IPS DF 4.7 (cell line): ENCODE measurements at regions not wholly inside any gene's neighbourhood (a gene's known extent, or its start where the extent isn't known, plus 50 kb on each side); places are given as distances from the start of the nearest gene placed in this dataset.

Experiments
- DNase-seq: peaks from one replicate; pipeline ENCODE4 v3.0.0-alpha.2; 2013; ENCODE audit warnings: low spot score; ENCODE audit errors: extremely low read depth

DNA sequence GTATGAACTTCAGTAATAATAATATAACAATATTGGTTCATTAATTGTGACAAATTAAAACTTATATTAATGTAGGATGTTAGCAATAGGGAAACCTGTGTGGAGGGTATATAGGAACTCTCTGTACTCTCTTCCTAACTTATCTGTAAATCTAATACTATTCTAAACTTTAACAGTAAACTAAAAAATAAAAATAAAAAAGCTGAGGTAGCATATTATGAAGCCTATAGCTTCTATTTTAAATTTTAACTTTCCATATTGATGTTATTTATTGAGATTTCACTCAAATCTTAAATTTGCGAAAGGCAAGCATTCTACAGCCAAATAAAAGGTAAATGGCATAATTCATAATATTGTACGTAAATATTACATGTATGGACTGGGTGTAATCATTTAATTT is 326.4 kb downstream of the MEI4 start:
- no peak for DNase-seq

DNA sequence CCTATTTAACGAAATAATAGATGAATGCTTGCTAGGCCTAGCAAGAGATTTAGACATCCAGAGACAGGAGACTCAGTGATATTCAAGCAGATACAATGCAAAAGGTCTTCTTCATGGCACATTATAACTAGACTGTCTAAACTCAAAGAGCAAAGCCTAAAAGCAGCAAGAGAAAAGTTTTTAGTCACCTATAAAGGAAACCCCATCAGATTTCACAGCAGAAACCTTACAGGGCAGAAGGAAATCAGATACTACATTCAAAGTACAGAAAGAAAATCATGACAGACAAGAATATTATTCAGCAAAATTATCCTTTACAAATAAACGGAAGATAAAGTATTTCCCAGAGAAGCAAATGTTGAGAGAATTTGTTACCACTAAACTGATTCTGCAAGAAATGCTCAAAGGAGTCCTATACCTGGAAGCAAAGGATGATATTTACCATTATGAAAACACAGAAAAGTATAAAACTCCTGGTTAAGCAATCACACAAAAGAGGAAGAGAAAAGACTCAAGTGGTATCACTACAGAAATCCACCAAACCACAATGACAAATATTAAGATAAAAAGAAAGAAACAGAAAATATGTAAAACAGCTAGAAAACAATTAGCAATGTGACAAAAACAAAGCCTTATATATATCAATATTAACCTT is 333.7 kb downstream of the MEI4 start:
- DNase-seq: no peak

DNA sequence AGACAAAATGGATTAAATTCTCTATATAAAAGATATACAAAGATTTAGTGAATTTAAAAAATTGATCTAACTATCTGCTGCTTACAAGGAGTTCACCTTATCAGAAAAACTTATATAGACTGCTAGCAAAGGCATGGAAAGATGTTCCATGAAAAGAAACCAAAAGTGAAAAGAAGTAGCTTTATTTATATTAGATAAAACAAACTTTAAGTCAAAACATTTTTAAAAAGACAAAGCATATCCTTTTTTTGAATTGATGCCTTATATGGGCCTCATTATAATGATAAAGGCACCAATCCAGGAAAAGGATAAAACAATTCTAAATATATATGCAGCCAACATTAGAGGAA is 334.2 kb downstream of the MEI4 start:
- no peak for DNase-seq

DNA sequence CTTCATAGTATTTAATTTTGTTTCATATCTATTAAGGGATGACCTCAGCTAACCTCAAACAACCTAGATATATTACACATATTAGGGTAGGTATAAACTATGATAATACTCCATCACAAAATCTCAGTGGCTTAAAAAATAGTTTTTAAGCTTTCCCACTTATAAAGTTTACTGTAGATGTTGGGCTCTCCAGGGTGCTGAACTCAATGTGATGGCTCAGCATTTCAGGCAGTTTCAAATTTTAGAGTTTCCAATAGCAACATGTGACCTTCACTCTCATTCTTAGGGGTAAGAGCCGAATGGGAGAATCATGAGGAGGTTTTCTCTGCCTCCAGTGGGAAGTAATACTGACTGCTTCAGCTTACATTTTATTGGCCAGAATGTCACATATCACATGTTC is 357.3 kb downstream of the MEI4 start:
- DNase-seq: no peak

DNA sequence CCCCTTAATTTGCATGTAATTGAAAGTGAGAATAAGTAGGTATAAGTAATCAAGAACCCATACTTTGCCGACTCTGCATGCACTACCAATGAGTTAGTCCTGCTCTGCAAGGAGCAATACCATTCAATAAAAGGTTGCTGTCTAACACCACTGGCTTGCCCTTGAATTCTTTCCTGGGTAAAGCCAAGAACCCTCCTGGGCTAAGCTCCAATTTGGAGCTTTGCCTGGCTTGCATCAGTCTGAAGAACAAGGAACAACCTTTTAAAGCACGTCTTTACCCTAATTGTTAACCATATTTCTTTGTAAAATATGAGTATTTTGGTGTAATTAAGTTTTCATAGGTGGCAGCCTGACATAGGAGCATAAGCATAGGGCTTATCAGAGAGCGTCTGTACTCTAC is 367.7 kb downstream of the MEI4 start:
- DNase-seq: no peak

DNA sequence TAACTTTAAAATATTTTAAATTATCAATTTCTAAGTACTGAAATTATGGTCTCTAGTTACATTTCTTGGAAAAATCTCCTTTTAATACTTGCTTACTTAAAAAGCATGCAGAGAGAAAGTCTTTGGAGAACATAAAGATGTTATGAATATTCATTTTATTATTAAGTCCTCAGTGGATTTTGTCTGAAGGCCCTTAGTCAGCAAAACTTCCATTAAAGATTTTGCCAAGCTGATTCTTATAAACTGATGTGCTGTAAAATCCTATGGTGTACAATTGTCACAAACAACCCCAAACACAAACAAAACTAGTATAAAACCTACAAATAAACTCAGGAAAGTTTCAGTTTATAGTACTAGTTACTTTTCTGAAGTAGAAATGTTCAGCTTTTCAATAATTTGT is 372.7 kb downstream of the MEI4 start:
- no peak for DNase-seq

DNA sequence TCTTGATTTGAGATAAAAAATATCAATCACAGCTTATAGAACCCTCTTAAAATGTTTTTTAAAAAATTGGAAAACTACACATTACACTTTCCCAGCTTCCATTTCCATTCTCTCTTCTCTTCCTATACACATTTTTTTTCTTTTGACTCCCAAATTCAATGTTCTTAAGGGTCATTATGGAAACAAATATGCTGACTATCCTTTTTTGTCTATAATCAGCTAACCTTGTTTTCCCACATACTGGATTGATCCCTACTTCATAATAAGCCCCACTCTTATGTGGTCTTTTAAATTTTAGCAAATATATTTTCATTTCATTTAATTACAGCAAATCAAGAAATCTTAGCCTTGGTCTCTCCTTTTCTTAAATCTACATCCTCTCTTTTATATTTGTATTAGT is 378.4 kb downstream of the MEI4 start:
- no peak for DNase-seq

DNA sequence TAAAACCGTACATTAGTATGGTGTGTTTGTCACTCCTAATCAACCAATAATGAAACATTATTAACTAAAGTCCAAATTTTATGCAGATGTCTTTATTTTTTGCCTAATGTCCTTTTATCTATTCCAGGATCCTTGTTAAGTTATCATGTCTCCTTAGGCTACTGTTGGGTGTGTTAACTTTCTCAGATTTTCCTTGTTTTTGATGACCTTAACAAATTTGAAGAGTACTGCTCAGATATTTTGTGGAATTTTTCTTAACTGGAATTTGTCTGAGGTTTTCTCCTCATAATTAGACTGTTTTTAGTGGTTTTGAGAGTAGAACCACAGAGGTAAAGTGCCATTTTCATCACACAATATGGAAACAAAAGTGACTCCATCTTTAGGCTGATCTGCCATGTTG is 406.3 kb downstream of the MEI4 start:
- no peak for DNase-seq

DNA sequence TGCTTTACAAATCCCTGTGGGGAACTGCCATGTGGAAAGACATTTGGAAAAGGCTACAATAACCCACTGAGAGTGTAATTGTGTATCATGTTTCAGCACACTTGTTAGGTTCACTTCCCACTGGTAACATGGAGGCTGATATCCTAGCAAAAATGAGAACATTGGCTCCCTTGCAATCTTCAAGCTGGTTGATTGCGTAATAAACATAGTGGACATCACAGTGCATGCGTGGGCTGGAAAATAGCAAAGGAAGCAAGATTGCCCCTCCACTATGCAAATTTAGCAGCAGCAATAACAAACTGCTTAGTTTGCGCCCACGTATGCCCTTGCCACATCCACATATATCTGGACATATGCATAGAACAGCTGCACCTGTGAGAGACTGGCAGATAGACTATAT is 410.2 kb downstream of the MEI4 start:
- no peak for DNase-seq

DNA sequence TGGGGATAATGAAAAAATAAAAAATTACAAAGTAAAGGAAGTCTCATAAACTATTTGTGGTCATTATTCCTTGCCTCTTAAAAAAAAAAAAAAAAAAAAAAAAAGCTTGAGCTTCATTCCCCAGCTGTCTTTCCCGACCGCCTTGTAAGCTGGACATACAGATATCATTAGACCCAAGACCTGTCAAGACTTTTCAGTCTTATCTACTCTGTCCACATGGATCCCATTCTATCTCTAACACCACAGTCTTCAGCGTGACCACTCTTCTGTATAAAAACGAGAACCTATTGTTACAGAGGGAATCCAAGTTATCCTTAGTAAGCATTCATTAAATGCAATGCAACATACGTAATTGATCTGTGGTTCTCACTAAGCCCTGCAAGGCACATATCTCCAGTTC is 423.5 kb downstream of the MEI4 start:
- no peak for DNase-seq

DNA sequence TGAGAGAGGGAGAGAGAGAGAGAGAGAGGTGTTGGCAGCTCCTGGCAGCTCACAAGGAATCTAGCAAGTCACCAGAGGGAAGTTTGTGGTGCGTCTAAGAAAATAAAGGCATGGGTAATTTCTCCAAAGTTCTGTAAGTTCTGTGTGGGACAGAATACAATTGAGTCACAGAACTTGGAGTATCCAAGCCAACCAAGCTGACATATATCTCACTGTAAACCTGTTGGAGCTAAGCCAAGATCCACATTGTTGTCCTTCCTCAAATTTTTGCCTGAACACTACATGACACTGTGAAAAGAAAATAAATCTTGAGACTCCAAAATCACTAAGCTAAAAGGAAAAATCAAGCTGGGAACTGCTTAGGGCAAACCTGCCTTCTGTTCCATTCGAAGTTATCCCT is 436.7 kb downstream of the MEI4 start:
- no peak for DNase-seq

DNA sequence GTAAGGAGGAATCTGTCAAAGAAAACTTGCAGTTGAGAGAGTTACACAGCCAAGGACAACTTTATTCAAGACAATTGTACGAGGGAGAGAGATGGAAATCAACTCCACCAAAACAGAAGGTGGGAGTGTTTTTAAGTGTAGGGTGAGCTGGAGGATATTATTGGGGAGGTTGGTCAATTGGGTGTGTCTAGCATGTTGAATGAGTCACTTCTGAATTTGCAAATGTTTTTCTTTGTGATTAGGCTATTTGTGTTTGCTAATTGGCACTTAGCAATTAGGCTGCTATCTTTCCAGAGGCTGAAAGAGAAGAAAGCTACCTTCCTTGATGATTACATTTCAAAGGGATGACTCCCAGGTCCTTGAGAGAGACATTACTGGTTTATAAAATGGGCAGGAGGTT is 441.1 kb downstream of the MEI4 start:
- no peak for DNase-seq

DNA sequence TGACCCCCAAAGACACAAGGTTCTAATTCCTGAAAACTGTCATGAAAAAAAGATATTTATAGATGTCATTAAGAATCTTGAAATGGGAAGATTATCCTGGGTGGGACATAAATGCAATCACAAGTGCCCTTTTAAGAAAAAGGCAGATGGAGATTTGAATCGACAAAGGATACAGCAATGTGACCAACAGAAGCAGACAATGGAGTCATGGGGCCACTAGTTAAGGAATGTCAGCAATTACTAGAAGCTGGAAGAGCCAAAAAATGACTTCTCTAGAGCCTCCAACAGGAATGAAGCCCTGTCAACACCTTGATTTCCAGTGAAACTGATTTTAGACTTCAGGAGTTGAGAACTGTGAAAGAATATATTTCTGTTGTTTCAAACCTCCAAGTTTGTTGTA is 448.5 kb downstream of the MEI4 start:
- no peak for DNase-seq

DNA sequence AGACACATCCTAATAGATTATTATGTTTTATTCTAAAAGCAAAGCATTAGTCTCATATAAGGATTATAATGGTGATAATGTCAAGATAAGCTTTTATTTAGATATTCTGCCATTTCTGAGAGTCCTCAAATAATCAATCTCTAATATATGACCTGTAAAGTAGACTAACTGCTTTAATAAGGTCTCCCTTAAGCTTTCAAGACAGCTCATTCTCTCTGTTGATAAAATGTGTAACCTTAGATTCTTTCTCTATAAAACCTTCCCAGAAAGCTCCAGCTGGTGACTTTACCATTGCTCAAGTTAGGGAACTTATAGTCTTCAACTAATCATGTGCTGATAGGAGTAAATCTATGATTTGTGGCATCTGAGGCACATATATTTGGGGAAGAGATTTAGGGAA is 457.8 kb downstream of the MEI4 start:
- DNase-seq: no peak

DNA sequence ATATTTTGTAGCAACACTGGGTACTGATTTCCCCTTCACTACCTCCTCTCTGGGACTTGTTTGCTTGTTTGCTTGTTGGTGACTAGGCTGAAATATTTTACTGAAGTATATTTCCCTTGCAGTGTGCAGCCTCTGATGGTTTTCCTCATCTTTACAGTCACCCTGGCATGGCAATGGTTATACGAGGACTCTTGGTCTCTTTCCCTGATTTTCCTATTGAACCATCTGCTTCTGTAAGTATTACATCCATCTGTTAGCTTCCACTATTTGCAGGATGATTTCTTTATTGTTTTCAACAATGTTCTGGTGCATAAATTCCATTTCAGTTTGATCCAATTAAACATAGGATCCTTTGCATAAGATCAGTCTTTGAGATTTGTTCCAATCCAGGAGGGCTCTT is 465.1 kb downstream of the MEI4 start:
- no peak for DNase-seq

DNA sequence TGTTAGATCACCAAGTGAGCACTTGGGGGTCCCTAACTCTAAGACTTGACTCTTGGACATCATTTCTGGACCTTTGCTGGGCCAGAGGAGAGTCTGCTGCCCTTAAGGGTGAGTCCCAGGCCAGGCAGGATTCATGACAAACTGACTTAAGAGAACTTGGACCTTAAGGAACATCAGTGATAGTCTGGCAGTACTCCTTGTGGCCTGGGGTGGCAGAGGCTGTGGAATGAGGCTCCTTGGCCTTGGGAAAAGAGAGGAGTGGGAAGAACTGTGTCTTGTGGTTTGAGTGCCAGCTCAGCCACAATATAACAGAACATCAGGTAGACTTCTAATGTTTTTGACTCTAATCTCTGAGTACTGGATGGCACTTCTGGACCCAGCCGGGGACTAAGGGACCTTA is 478.7 kb downstream of the MEI4 start:
- DNase-seq: no peak

DNA sequence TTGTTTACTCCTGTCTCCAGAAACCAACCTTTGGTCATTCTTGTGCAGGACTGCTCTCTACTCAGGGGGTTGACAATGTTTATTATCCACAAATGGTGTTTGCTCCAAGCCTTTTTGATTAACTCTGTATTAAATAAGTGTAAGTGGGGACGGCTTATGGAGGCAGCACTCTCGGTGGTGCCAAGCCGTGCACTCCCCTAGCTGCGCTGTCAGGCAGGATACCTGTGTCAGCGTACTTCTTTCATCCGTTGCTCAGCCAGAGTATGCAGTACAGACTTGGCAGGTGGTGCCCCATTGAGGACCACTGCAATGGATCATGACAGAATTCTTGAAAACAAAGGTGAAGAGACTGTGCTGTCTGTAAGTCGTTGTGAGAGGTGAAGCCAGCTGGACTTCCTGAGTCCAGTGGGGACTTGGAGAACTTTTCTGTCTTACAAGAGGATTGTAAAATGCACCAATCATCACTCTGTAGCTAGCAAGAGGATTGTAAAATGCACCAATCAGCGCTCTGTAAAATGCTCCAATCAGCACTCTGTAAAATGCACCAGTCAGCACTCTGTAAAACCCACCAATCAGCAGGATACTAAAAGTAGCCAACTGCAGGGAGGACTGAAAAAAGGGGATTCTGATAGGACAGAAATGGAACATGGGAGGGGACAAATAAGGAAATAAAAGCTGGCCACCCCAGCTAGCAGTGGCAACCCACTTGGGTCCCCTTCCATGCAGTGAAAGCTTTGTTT is 480.0 kb downstream of the MEI4 start:
- no peak for DNase-seq

DNA sequence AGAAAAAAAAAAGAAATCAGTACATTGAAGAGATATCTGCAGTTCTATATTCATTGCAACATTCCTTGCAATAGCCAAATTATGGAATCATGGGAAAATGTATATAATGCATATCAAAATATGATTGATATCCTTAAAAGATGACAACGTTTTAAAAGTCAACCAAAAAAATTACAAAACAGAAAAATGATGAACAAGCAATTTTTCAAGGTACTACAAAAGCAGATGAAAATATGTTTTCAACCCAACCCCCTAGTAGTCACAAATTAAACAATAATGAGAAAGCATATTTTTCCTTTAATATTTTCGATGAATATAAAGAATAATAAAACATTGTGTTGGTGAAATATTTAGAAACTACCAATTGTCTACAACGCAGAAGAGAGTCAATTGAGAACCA is 497.6 kb downstream of the MEI4 start:
- no peak for DNase-seq

DNA sequence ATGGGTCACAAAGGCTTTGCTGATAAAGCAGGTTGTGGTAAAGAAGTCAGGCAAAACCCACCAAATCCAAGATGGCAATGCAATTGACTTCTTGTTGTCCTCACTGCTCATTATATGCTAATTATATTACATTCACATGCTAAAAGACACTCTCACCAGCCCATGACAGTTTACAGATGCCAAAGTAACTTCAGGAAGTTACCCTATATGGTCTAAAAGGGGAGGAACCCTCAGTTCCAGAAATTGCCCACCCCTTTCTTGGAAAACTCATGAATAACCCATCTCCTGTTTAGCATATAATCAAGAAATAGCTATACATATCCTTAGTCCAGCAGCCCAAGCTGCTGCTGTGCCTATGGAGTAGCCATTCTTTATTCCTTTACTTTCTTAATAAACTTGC is 501.1 kb downstream of the MEI4 start:
- DNase-seq: no peak

DNA sequence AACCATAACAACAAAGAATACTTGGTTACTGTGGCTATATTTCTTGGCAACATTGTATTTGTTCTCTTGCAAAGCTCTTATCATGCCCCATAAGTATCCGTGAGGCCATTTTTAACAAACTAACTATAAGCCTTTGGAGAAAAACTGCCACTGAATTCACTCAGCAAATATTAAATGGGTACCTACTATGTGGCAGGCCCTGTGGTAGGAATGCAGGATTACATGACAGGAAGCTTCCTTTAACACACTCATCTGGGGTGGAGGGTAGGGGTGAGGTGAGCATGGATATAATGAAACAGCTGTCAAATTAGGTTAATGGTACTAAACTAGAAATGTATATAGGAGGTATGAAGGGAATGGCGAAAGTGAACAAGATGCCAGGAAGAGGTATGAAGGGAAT is 504.8 kb downstream of the MEI4 start:
- no peak for DNase-seq

DNA sequence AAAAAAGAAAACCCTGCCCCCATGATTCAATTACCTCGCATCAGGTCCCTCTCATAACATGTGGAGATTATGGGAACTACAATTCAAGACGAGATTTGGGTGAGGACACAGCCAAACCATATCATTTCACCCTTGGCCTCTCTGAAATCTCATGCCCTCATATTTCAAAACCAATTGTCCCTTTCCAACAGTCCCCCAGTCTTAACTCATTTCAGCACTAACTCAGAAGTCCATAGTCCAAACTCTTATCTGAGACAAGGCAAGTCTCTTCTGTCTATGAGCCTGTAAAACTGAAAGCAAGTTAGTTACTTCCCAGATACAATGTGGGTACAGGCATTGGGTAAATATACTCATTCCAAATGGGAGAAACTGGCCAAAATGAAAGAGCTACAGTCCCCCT is 536.1 kb downstream of the MEI4 start:
- DNase-seq: no peak

DNA sequence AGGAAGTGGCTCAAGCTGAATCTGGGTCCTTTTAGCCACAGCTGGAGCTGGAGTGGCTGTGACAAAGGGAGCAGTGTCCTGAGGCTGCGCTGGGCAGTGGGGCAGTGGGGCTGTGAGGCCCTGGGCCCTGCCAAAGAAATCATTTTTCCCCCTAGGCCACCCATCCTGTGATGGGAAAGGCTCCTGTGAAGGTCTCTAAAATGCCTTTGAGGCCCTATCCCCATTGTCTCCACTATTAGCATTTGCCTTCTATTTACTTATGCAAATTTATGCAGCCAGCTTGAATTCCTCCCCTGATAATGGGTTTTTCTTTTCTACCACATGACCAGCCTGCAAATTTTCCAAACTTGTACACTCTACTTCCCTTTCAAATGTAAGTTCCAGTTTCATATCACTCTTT is 539.2 kb downstream of the MEI4 start:
- DNase-seq: peak; percentile 1

DNA sequence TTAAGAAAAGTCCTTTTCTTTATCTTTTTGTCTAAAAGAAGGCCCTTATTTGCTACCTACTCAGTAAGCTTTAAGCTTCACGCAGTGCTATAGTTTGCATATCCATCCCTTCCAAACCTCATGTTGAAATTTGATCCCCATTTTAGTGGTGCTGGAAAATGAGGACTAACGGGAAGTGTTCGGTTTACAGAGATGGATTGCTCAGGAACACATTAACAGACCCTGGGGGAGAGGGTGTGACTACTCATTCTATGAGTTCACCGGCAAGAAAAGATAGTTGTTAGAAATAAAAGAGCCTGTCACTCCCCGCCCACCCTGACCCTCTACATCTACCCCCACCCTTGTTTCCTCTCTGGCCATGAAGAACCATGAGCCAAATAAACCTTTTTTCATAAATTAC is 546.2 kb downstream of the MEI4 start:
- DNase-seq: no peak

DNA sequence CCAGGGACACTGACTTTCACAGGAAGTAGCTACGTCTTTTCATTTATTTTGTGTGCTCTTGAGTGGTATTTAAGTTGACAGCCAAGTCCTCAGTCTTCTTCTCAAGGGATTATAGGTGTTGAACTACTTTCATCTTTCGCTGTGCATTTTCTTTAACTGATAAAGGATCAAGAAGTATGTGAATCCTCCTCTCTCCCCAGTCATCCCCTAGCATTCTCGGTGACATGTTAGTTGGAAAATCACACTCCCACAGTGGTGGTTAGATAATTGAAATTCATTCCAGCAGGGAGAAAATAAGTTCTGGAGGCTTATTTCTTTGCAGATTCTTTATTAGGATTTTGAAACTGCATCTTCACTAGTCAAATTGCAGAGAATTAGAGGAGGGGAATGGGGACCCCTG is 569.4 kb downstream of the MEI4 start:
- DNase-seq: no peak
